GM12865 (cell line): ENCODE measurements at regions not wholly inside any gene's neighbourhood (a gene's known extent, or its start where the extent isn't known, plus 50 kb on each side); places are given as distances from the start of the nearest gene placed in this dataset.

Experiments used
- DNase-seq: peaks from one replicate; pipeline ENCODE4 v3.0.0; 2010; ENCODE audit warnings: low read depth
- H3K4me3 ChIP-seq: 2 replicates; pipeline ENCODE4 v1.5.1; 2011; ENCODE audit warnings: mild to moderate bottlenecking, low read depth, low read length, control low read depth
- TF ChIP-seq, protein P1 (sequence below): IDR thresholded peaks from 2 replicates; pipeline ENCODE4 v1.5.1; 2011; ENCODE audit warnings: low read length, control low read depth, low read depth, inconsistent platforms; ENCODE audit not compliant: insufficient read depth; ENCODE audit errors: missing control alignments

DNA sequence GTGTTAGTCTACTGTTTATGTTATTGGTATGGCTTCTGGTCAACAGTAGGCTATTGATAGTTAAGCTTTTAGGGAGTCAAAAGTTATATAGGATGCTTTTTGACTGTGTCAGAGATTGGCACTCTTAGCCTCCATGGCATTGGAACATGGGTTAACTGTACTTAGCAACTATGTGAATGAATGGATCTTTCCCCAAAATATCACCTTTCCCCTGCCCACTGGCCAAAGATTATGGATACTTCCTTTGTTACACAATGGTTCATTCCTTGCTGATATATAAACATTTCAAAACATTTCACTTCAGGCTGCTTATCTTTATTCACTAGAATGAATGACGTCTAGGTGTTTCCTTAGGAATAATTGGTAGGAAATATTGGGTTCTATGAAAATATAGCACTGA is 62.1 kb upstream of the DOCK10 start:
- no peak overlapping the region for H3K4me3 ChIP-seq
- DNase-seq, result no peak
- TF ChIP-seq, protein P1, sequence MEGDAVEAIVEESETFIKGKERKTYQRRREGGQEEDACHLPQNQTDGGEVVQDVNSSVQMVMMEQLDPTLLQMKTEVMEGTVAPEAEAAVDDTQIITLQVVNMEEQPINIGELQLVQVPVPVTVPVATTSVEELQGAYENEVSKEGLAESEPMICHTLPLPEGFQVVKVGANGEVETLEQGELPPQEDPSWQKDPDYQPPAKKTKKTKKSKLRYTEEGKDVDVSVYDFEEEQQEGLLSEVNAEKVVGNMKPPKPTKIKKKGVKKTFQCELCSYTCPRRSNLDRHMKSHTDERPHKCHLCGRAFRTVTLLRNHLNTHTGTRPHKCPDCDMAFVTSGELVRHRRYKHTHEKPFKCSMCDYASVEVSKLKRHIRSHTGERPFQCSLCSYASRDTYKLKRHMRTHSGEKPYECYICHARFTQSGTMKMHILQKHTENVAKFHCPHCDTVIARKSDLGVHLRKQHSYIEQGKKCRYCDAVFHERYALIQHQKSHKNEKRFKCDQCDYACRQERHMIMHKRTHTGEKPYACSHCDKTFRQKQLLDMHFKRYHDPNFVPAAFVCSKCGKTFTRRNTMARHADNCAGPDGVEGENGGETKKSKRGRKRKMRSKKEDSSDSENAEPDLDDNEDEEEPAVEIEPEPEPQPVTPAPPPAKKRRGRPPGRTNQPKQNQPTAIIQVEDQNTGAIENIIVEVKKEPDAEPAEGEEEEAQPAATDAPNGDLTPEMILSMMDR, result no peak

DNA sequence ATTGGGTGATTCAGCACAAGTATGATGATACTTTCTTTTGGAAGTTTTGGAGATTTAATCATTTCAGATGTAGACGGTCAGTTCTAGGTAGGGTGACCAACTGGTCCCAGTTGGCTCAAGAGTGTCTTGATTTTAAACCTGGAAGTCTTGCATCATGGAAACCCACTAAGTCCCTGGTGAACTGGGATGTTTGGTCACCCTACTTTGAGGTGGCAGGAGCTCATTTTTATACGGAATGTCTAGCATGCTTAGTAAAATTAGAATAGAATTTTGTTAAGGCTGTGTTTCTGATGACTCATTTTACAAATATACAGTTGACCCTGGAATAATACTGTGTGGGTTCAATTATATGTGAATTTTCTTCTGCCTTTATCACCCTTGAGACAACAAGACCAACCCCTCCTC is 61.5 kb upstream of the DOCK10 start:
- no peak overlapping the region for H3K4me3 ChIP-seq
- no peak for DNase-seq
- TF ChIP-seq, protein P1, result no peak

DNA sequence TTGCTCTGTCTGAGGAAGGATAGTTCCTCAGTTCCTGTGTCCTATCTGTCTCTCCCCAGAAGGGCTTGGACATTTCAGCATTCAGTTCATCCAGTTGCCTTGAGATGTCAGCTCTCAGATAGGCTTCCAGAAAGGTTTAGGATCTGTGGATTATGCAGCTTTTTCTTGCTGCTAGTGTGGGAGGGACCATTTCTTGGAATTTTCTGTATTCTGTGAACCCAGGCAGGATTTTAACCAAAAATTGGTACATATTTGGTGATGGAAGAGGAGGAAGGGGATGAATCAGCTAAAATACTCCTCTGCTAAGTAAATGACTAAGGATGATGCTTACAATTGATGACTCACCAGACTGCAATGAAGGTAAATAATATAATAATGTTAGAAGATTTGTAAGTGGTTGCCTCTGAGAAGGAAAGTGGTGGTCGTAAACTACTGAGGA is 58.6 kb upstream of the DOCK10 start:
- TF ChIP-seq, protein P1, result no peak
- H3K4me3 ChIP-seq, result no peak overlapping the region
- DNase-seq, result no peak

DNA sequence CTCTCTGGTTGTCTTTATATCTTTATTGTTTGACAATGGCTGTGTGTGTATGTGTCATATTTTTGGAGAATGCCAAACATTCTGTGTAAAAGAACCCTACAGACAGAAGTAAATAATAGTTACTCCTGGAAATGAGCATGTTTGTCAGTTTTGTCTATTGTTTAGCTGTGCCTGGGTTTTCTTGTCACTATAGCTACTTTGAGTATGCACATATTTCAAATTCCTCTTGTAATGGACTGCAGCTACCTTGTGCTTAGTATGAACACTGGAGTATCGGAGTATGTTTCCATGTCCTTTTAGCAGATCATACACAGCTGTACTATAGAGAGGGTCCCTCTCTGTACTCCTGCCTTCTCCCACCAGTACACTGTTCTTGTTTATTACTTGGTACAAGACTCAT is 58.0 kb upstream of the DOCK10 start:
- no peak overlapping the region for H3K4me3 ChIP-seq
- TF ChIP-seq, protein P1, result no peak
- DNase-seq, result no peak

DNA sequence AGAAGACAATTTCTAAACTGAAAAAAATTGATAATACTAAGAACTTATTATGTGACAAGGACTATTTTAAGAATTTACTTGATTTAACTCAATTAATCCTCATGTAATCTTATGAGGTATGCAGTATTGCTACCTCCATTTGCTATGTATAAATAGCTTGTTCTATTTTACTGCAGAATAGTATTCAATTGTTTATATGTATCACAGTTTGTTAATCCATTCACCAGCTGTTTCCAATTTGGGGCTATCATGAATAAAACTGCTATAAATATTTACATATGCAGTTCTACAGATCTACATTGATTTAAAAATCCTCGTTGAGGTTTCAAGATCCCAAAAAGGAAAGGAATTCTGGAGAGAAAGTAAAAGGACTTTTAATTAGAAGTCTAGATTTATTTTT is 54.8 kb upstream of the DOCK10 start:
- TF ChIP-seq, protein P1, result no peak
- no peak overlapping the region for H3K4me3 ChIP-seq
- DNase-seq, result no peak
